ENCODE measurements at regions not wholly inside any gene's neighbourhood (a gene's known extent, or its start where the extent isn't known, plus 50 kb on each side); places are given as distances from the start of the nearest gene placed in this dataset.

- peak overlapping the region; percentile 33 for H3K4me2 ChIP-seq (replicated peaks; ENCODE audit: low read depth, low read length, poor library complexity, severe bottlenecking)
- no peaks in the 10 kb centered on the region for H3K36me3 ChIP-seq (replicated peaks in 1 of 2; ENCODE audit: control extremely low read depth in 1 of 2, control insufficient read depth in 1 of 2, extremely low read depth in 1 of 2, insufficient read depth in 2 of 2, low read length in 1 of 2)
- ATAC-seq (ENCODE audit: low read depth) (peak; percentile 33), DNase-seq (peak; percentile 16)
- H3K9me3 ChIP-seq (ENCODE audit: control extremely low read depth in 1 of 3, control insufficient read depth in 2 of 3, insufficient read depth in 1 of 3, low read length in 2 of 3): peaks cover 0 to 3% (median 0%) of the 10 kb centered on the region in 3 donors
- Mint-ChIP-seq H3K4me1 (peaks cover 14% of the 10 kb centered on the region), H3K27ac (no peak overlapping the region), H3K9me3 (ENCODE audit: insufficient read depth) (no peaks in the 10 kb centered on the region), H3K27me3 (no peaks in the 10 kb centered on the region), H3K4me3 (no peak overlapping the region)
- peaks cover 0 to 2% (median 0%) of the 10 kb centered on the region in 4 experiments for H3K27me3 ChIP-seq (replicated peaks in 1 of 4; ENCODE audit: control extremely low read depth in 1 of 4, control insufficient read depth in 3 of 4, insufficient read depth in 4 of 4, low read length in 3 of 4)
- no peaks in the 10 kb centered on the region for H4K20me1 ChIP-seq (ENCODE audit: control insufficient read depth, insufficient read depth, low read length, poor library complexity, severe bottlenecking)
- peaks cover 8 to 9% of the 10 kb centered on the region in 2 donors for H3K4me1 ChIP-seq (ENCODE audit: control insufficient read depth in 2 of 2, insufficient read depth in 2 of 2, low read length in 2 of 2)
- no peak overlapping the region for H3K27ac ChIP-seq (ENCODE audit: low read length in 2 of 2)
- H3K9ac ChIP-seq (ENCODE audit: low read length): no peak overlapping the region
- intact Hi-C loops (cut with micrococcal nuclease): no loop called here
- no peaks in the 10 kb centered on the region for H3K79me2 ChIP-seq (ENCODE audit: control insufficient read depth, insufficient read depth, low read length)
- no peak overlapping the region for H3K4me3 ChIP-seq (ENCODE audit: control extremely low read depth in 1 of 5, extremely low read depth in 1 of 5, insufficient read depth in 1 of 5, low read depth in 2 of 5, low read length in 4 of 5)
- CTCF ChIA-PET: no interaction called here
- POLR2A ChIA-PET: no interaction called here
- H2AFZ ChIP-seq (ENCODE audit: insufficient read depth, low read depth, low read length, poor library complexity, severe bottlenecking): no peak overlapping the region
- no peak for TF ChIP-seq CTCF (IDR thresholded peaks at IDR 0.05)
- TF ChIP-seq EZH2 (IDR thresholded peaks at IDR 0.05; ENCODE audit: borderline replicate concordance, insufficient read depth, low read depth, low read length, poor library complexity, severe bottlenecking): no peak
- no CpG with 5 or more reads among the region's 4 CpGs for WGBS (ENCODE audit: insufficient coverage)
Measured at GRCh38 chr17:14011740-14012405, 57.4 kb upstream of the COX10 start.

GRCh38 chr17:14014657-14015056, 54.6 kb upstream of the COX10 start:
- ATAC-seq (ENCODE audit: low read depth): no peak

More at GRCh38 chr17:14014657-14015056, 54.6 kb upstream of the COX10 start:
- Histone ChIP-seq H2AFZ (ENCODE audit: insufficient read depth, low read depth, low read length, poor library complexity, severe bottlenecking) (no peak overlapping the region), H3K9me3 (ENCODE audit: control extremely low read depth in 1 of 3, control insufficient read depth in 2 of 3, insufficient read depth in 1 of 3, low read length in 2 of 3) (peaks cover 0 to 3% (median 0%) of the 10 kb centered on the region in 3 donors), H3K27me3 (replicated peaks in 1 of 4; ENCODE audit: control extremely low read depth in 1 of 4, control insufficient read depth in 3 of 4, insufficient read depth in 4 of 4, low read length in 3 of 4) (peaks cover 0 to 2% (median 0%) of the 10 kb centered on the region in 4 experiments), H3K4me2 (replicated peaks; ENCODE audit: low read depth, low read length, poor library complexity, severe bottlenecking) (no peak overlapping the region), H3K79me2 (ENCODE audit: control insufficient read depth, insufficient read depth, low read length) (no peaks in the 10 kb centered on the region), H3K4me3 (ENCODE audit: control extremely low read depth in 1 of 5, extremely low read depth in 1 of 5, insufficient read depth in 1 of 5, low read depth in 2 of 5, low read length in 4 of 5) (no peak overlapping the region), H3K36me3 (replicated peaks in 1 of 2; ENCODE audit: control extremely low read depth in 1 of 2, control insufficient read depth in 1 of 2, extremely low read depth in 1 of 2, insufficient read depth in 2 of 2, low read length in 1 of 2) (no peaks in the 10 kb centered on the region), H3K27ac (ENCODE audit: low read length in 2 of 2) (no peak overlapping the region), H3K4me1 (ENCODE audit: control insufficient read depth in 2 of 2, insufficient read depth in 2 of 2, low read length in 2 of 2) (peaks cover 8 to 9% of the 10 kb centered on the region in 2 donors), H4K20me1 (ENCODE audit: control insufficient read depth, insufficient read depth, low read length, poor library complexity, severe bottlenecking) (no peaks in the 10 kb centered on the region), H3K9ac (ENCODE audit: low read length) (no peak overlapping the region)
- WGBS (ENCODE audit: insufficient coverage): 83% methylated on average over 6 of the region's 7 CpGs
- ChIA-PET CTCF (no interaction called here), POLR2A (no interaction called here)
- H3K4me1 Mint-ChIP-seq: peaks cover 14% of the 10 kb centered on the region
- no peaks in the 10 kb centered on the region for H3K27me3 Mint-ChIP-seq
- TF ChIP-seq CTCF (IDR thresholded peaks at IDR 0.05) (no peak), EZH2 (IDR thresholded peaks at IDR 0.05; ENCODE audit: borderline replicate concordance, insufficient read depth, low read depth, low read length, poor library complexity, severe bottlenecking) (no peak)
- H3K27ac Mint-ChIP-seq: no peak overlapping the region
- no peaks in the 10 kb centered on the region for H3K9me3 Mint-ChIP-seq (ENCODE audit: insufficient read depth)
- H3K4me3 Mint-ChIP-seq: no peak overlapping the region
- intact Hi-C loops (cut with micrococcal nuclease): no loop called here
- no peak for DNase-seq

Data from B cell (primary cell).